GM12865 (cell line): ENCODE measurements at regions not wholly inside any gene's neighbourhood (a gene's known extent, or its start where the extent isn't known, plus 50 kb on each side); places are given as distances from the start of the nearest gene placed in this dataset.

Experiments used
- DNase-seq: peaks from one replicate; pipeline ENCODE4 v3.0.0; 2010; ENCODE audit warnings: low read depth
- H3K4me3 ChIP-seq: 2 replicates; pipeline ENCODE4 v1.5.1; 2011; ENCODE audit warnings: mild to moderate bottlenecking, low read depth, low read length, control low read depth
- CTCF ChIP-seq: IDR thresholded peaks from 2 replicates; pipeline ENCODE4 v1.5.1; 2011; ENCODE audit warnings: low read length, control low read depth, low read depth, inconsistent platforms; ENCODE audit not compliant: insufficient read depth; ENCODE audit errors: missing control alignments

- no peak overlapping the region for H3K4me3 ChIP-seq
- no peak for TF ChIP-seq CTCF
- no peak for DNase-seq
Measured at GRCh38 chr7:46651070-46651469, 730.0 kb upstream of the IGFBP3 start.

- H3K4me3 ChIP-seq: no peak overlapping the region
- no peak for DNase-seq
- no peak for TF ChIP-seq CTCF
Measured at GRCh38 chr7:46649876-46650275, 728.8 kb upstream of the IGFBP3 start.

GRCh38 chr7:46637793-46638735 lies 717.0 kb upstream of the IGFBP3 start:
- H3K4me3 ChIP-seq: no peak overlapping the region
- DNase-seq: no peak
- TF ChIP-seq CTCF: no peak

GRCh38 chr7:46636022-46636421 lies 715.0 kb upstream of the IGFBP3 start:
- DNase-seq: no peak
- no peak for TF ChIP-seq CTCF
- no peak overlapping the region for H3K4me3 ChIP-seq

GRCh38 chr7:46633630-46634240 lies 712.7 kb upstream of the IGFBP3 start:
- no peak overlapping the region for H3K4me3 ChIP-seq
- DNase-seq: no peak
- TF ChIP-seq CTCF: no peak

- DNase-seq: no peak
- TF ChIP-seq CTCF: no peak
- no peak overlapping the region for H3K4me3 ChIP-seq
Measured at GRCh38 chr7:46633200-46633599, 712.1 kb upstream of the IGFBP3 start.
